H1 (cell line): ENCODE measurements at regions not wholly inside any gene's neighbourhood (a gene's known extent, or its start where the extent isn't known, plus 50 kb on each side); places are given as distances from the start of the nearest gene placed in this dataset.

ENCODE experiments used
- POLR2AphosphoS5 ChIP-seq: IDR thresholded peaks from 2 replicates; pipeline ENCODE4 v1.6.1; 2011; ENCODE audit warnings: low read depth, low read length

GRCh38 chr3:167033866-167034265 lies 346.2 kb downstream of the ZBBX start (continued):
- no peak for TF ChIP-seq POLR2AphosphoS5
